A673 (cell line): ENCODE measurements at regions not wholly inside any gene's neighbourhood (a gene's known extent, or its start where the extent isn't known, plus 50 kb on each side); places are given as distances from the start of the nearest gene placed in this dataset.

ENCODE experiments used
- BruUV-seq: library from RNA; stranded (reverse); fragments of 400-500 nt; replicated peaks from 2 replicates; lab custom pipeline; 2021; lab: Mats Ljungman, UMichigan
- CTCF ChIA-PET: fragments of 300-600 bp; sonication (Branson Sonifier 250); formaldehyde crosslinking; loops from one replicate; lab custom pipeline; 2022; ENCODE audit warnings: antibody characterized with exemption; lab: Charles Lee
- POLR2A ChIA-PET: fragments of 300-600 bp; sonication (Branson Sonifier 250); formaldehyde crosslinking; loops from one replicate; lab custom pipeline; 2022; ENCODE audit warnings: antibody characterized with exemption; ENCODE audit not compliant: low non-redundant PET; lab: Charles Lee
- DNase-seq: peaks from one replicate; pipeline ENCODE4 v3.0.0-alpha.2; 2015; ENCODE audit warnings: low spot score
- H3K27ac ChIP-seq: fragments of 200-600 bp; sonication (generic); 2 replicates; pipeline ENCODE4 v1.5.1; 2016; ENCODE audit warnings: mixed run types, low read depth, mild to moderate bottlenecking, mixed read lengths, antibody characterized with exemption, low read length; ENCODE audit not compliant: poor library complexity, severe bottlenecking
- H3K27me3 ChIP-seq: fragments of 200-600 bp; sonication (generic); replicated peaks from 2 replicates; pipeline ENCODE4 v1.6.1; 2017; ENCODE audit warnings: mixed run types, low read depth, mild to moderate bottlenecking, mixed read lengths, antibody characterized with exemption, low read length; ENCODE audit not compliant: insufficient read depth, poor library complexity
- H3K36me3 ChIP-seq: fragments of 200-600 bp; sonication (generic); 2 replicates; pipeline ENCODE4 v1.6.1; 2016; ENCODE audit warnings: mixed run types, mild to moderate bottlenecking, mixed read lengths, antibody characterized with exemption, low read length; ENCODE audit not compliant: insufficient read depth, poor library complexity, severe bottlenecking
- H3K4me1 ChIP-seq: fragments of 200-600 bp; sonication (generic); 2 replicates; pipeline ENCODE4 v1.6.1; 2017; ENCODE audit warnings: mixed run types, mild to moderate bottlenecking, mixed read lengths, antibody characterized with exemption, low read length; ENCODE audit not compliant: insufficient read depth, poor library complexity, severe bottlenecking
- H3K4me3 ChIP-seq: fragments of 200-600 bp; sonication (generic); 2 replicates; pipeline ENCODE4 v1.5.1; 2016; ENCODE audit warnings: low read depth, mixed run types, mild to moderate bottlenecking, mixed read lengths, low read length; ENCODE audit not compliant: poor library complexity, severe bottlenecking
- H3K9me3 ChIP-seq: fragments of 200-600 bp; sonication (generic); 2 replicates; pipeline ENCODE4 v1.6.1; 2016; ENCODE audit warnings: mixed run types, low read depth, mild to moderate bottlenecking, mixed read lengths, antibody characterized with exemption, low read length; ENCODE audit not compliant: poor library complexity, severe bottlenecking
- EZH2 ChIP-seq: fragments of 200-600 bp; sonication (generic); IDR thresholded peaks from 2 replicates; pipeline ENCODE4 v1.6.1; 2017; ENCODE audit warnings: borderline replicate concordance, low read depth, mild to moderate bottlenecking, mixed read lengths, antibody characterized with exemption, low read length; ENCODE audit not compliant: poor library complexity, severe bottlenecking
- intact Hi-C: fragments of 100-400 bp; cut with micrococcal nuclease; formaldehyde crosslinking; loops from one replicate; pipeline ENCODE4 v1.10.0; 2022; ENCODE audit not compliant: unreplicated experiment
- TF ChIP-seq, protein P1 (sequence below): fragments of 300-800, 200-600 bp; sonication (generic); conservative IDR thresholded peaks from 2 replicates; pipeline ENCODE4 v1.5.1; 2017; ENCODE audit warnings: low read depth, mild to moderate bottlenecking, antibody characterized with exemption, low read length, moderate library complexity, mixed read lengths

- TF ChIP-seq, protein P1, sequence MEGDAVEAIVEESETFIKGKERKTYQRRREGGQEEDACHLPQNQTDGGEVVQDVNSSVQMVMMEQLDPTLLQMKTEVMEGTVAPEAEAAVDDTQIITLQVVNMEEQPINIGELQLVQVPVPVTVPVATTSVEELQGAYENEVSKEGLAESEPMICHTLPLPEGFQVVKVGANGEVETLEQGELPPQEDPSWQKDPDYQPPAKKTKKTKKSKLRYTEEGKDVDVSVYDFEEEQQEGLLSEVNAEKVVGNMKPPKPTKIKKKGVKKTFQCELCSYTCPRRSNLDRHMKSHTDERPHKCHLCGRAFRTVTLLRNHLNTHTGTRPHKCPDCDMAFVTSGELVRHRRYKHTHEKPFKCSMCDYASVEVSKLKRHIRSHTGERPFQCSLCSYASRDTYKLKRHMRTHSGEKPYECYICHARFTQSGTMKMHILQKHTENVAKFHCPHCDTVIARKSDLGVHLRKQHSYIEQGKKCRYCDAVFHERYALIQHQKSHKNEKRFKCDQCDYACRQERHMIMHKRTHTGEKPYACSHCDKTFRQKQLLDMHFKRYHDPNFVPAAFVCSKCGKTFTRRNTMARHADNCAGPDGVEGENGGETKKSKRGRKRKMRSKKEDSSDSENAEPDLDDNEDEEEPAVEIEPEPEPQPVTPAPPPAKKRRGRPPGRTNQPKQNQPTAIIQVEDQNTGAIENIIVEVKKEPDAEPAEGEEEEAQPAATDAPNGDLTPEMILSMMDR: no peak
- no peak for TF ChIP-seq EZH2
- no peak for DNase-seq
- POLR2A ChIA-PET: no interaction called here
- no peaks in the 10 kb centered on the region for H3K36me3 ChIP-seq
- intact Hi-C loops: no loop called here
- BruUV-seq: no TSS peak
- no peak overlapping the region for H3K4me3 ChIP-seq
- peaks cover 10% of the 10 kb centered on the region for H3K4me1 ChIP-seq
- no peaks in the 10 kb centered on the region for H3K27me3 ChIP-seq
- no peaks in the 10 kb centered on the region for H3K9me3 ChIP-seq
- CTCF ChIA-PET: no interaction called here
- H3K27ac ChIP-seq: no peak overlapping the region
Observed at GRCh38 chr13:99066219-99066618, 88.4 kb upstream of the DOCK9 start.

- H3K4me1 ChIP-seq: peaks cover 3% of the 10 kb centered on the region
- no TSS peak for BruUV-seq
- no peak for DNase-seq
- no peaks in the 10 kb centered on the region for H3K27me3 ChIP-seq
- H3K36me3 ChIP-seq: no peaks in the 10 kb centered on the region
- no peak overlapping the region for H3K27ac ChIP-seq
- no peaks in the 10 kb centered on the region for H3K9me3 ChIP-seq
- no peak overlapping the region for H3K4me3 ChIP-seq
- TF ChIP-seq, protein P1: no peak
- TF ChIP-seq EZH2: no peak
- POLR2A ChIA-PET: no interaction called here
- CTCF ChIA-PET: no interaction called here
- intact Hi-C loops: no loop called here
Observed at GRCh38 chr13:99067159-99067985, 89.5 kb upstream of the DOCK9 start.

- intact Hi-C loops: no loop called here
- Histone ChIP-seq H3K27me3 (no peaks in the 10 kb centered on the region), H3K36me3 (no peaks in the 10 kb centered on the region), H3K9me3 (no peaks in the 10 kb centered on the region), H3K4me3 (no peak overlapping the region), H3K4me1 (no peaks in the 10 kb centered on the region), H3K27ac (no peak overlapping the region)
- DNase-seq: no peak
- ChIA-PET CTCF (no interaction called here), POLR2A (no interaction called here)
- no peak for TF ChIP-seq EZH2
- TF ChIP-seq, protein P1: no peak
- no TSS peak for BruUV-seq
Observed at GRCh38 chr13:99071211-99071610, 93.3 kb upstream of the DOCK9 start.
